Ovary (tissue), 7 donors: ENCODE measurements at regions not wholly inside any gene's neighbourhood (a gene's known extent, or its start where the extent isn't known, plus 50 kb on each side); places are given as distances from the start of the nearest gene placed in this dataset.

Experiments used
- DNase-seq, 5 donors: peaks; one replicate each; pipeline ENCODE4 v3.0.0-alpha.2; 2019 to 2020
- H3K27ac ChIP-seq, 2 donors: fragments of 200-600 bp; one replicate each; pipeline versions ENCODE4 v1.5.1 to v1.8.0; 2019 to 2022
- H3K27me3 ChIP-seq: fragments of 200-600 bp; one replicate; pipeline ENCODE4 v1.8.0; 2022
- H3K36me3 ChIP-seq: fragments of 200-600 bp; sonication (generic); one replicate; pipeline ENCODE4 v1.5.1; 2019
- H3K4me1 ChIP-seq: one replicate; pipeline ENCODE4 v1.8.1; 2013; ENCODE audit warnings: mild to moderate bottlenecking, moderate library complexity; ENCODE audit not compliant: insufficient read depth
- H3K4me3 ChIP-seq: fragments of 200-600 bp; sonication (generic); one replicate; pipeline ENCODE4 v1.5.1; 2017
- H3K9me3 ChIP-seq, 2 donors: fragments of 200-600 bp in 1 of 2; sonication (generic) in 1 of 2; one replicate each; pipeline versions ENCODE4 v1.5.1 to v1.8.1; 2013 to 2019; ENCODE audit warnings: mild to moderate bottlenecking in 1 of 2, moderate library complexity in 1 of 2
- CTCF ChIP-seq, 3 donors: fragments of 450-650 bp in 2 of 3; fragments of 200-600 bp in 1 of 3; IDR thresholded peaks; one replicate each; pipeline versions ENCODE4 v1.5.1 to v1.8.0; 2016 to 2022; ENCODE audit warnings: antibody characterized with exemption in 3 of 3, mild to moderate bottlenecking in 1 of 3
- EP300 ChIP-seq: sonication (generic); formaldehyde crosslinking; IDR thresholded peaks from one replicate; pipeline ENCODE4 v1.6.1; 2017; ENCODE audit warnings: antibody characterized with exemption
- POLR2A ChIP-seq: fragments of 450-650 bp; IDR thresholded peaks from one replicate; pipeline ENCODE4 v1.6.1; 2017; ENCODE audit warnings: antibody characterized with exemption, mild to moderate bottlenecking, moderate library complexity
- WGBS, 3 donors: extraction: QIAGEN DNeasy Blood & Tissue Kit in 1 of 3; methylation state at CpG; one replicate each; pipeline versions ENCODE4 v1.1.5 to v1.1.7; 2013 to 2017; 5-methylcytosine and 5-hydroxymethylcytosine counted together
- intact Hi-C, 4 donors: fragments of 100-400 bp; cut with DNase I; formaldehyde crosslinking; loops; one replicate each; pipeline versions ENCODE4 v1.11.0 to v1.15.1; 2022 to 2023
- donor health status: DM: no; HTN: no; CAD: no; lungs with moderate emphysema.
- donor health status: DM: no; HTN: no; CAD: no.
- donor health status: Bipolar disorder and iron deficiency.
- donor health status: DM: no; HTN: no; CAD: no.
- donor health status: DM: yes; HTN: yes; CAD: no.

- no peak overlapping the region for H3K4me3 ChIP-seq
Observed at GRCh38 chr3:194836661-194837060, 151.0 kb downstream of the FAM43A start.

GRCh38 chr3:194837457-194838127 is 151.9 kb downstream of the FAM43A start:
- H3K4me3 ChIP-seq: no peak overlapping the region

More at GRCh38 chr3:194836661-194837060, 151.0 kb downstream of the FAM43A start:
- no peak for DNase-seq
- intact Hi-C loops: no loop called here
- H3K4me1 ChIP-seq: no peaks in the 10 kb centered on the region
- H3K9me3 ChIP-seq: no peaks in the 10 kb centered on the region
- WGBS, 3 donors: 50 to 94% (median 83%) methylated on average over 1 of the region's 1 CpG
- H3K27ac ChIP-seq: no peak overlapping the region
- TF ChIP-seq EP300 (no peak), POLR2A (no peak), CTCF (IDR thresholded peaks at IDR 0.05) (no peak)
- no peaks in the 10 kb centered on the region for H3K27me3 ChIP-seq
- no peaks in the 10 kb centered on the region for H3K36me3 ChIP-seq

GRCh38 chr3:194838236-194838635 is 152.6 kb downstream of the FAM43A start:
- intact Hi-C loops: no loop called here
- Histone ChIP-seq H3K36me3 (no peaks in the 10 kb centered on the region), H3K9me3 (no peaks in the 10 kb centered on the region), H3K27me3 (no peaks in the 10 kb centered on the region), H3K4me1 (no peaks in the 10 kb centered on the region), H3K27ac (no peak overlapping the region), H3K4me3 (no peak overlapping the region)
- no peak for DNase-seq
- TF ChIP-seq POLR2A: no peak
- no peak for TF ChIP-seq CTCF (IDR thresholded peaks at IDR 0.05)
- TF ChIP-seq EP300: no peak
- WGBS, 3 donors: 88 to 92% (median 89%) methylated on average over 9 of the region's 9 CpGs

More at GRCh38 chr3:194837457-194838127, 151.9 kb downstream of the FAM43A start:
- DNase-seq: no peak
- H3K36me3 ChIP-seq: no peaks in the 10 kb centered on the region
- intact Hi-C loops: no loop called here
- TF ChIP-seq POLR2A (no peak), CTCF (IDR thresholded peaks at IDR 0.05) (no peak), EP300 (no peak)
- no peak overlapping the region for H3K27ac ChIP-seq
- WGBS, 3 donors: 72 to 85% (median 78%) methylated on average over 9 of the region's 9 CpGs
- H3K9me3 ChIP-seq: no peaks in the 10 kb centered on the region
- no peaks in the 10 kb centered on the region for H3K4me1 ChIP-seq
- H3K27me3 ChIP-seq: no peaks in the 10 kb centered on the region

GRCh38 chr3:194840661-194841514 is 155.2 kb downstream of the FAM43A start:
- WGBS, 3 donors: 75 to 80% (median 80%) methylated on average over 21 of the region's 21 CpGs
- H3K9me3 ChIP-seq: no peaks in the 10 kb centered on the region
- H3K36me3 ChIP-seq: no peaks in the 10 kb centered on the region
- H3K4me1 ChIP-seq: no peaks in the 10 kb centered on the region
- no peak for DNase-seq
- intact Hi-C loops: no loop called here
- no peak overlapping the region for H3K4me3 ChIP-seq
- TF ChIP-seq POLR2A (no peak), CTCF (IDR thresholded peaks at IDR 0.05) (no peak), EP300 (no peak)
- H3K27ac ChIP-seq: no peak overlapping the region
- no peaks in the 10 kb centered on the region for H3K27me3 ChIP-seq
